Neural cell (in vitro differentiated cells): ENCODE measurements at regions not wholly inside any gene's neighbourhood (a gene's known extent, or its start where the extent isn't known, plus 50 kb on each side); places are given as distances from the start of the nearest gene placed in this dataset.

Source experiments
- H2AFZ ChIP-seq: fragments of 200-600, 300-800 bp; sonication (generic), shearing (Covaris generic); 2 replicates; pipeline ENCODE4 v1.6.0; 2014; ENCODE audit warnings: low read depth, mild to moderate bottlenecking, antibody characterized with exemption, low read length, moderate library complexity
- H3F3A ChIP-seq: fragments of 200-600 bp; shearing (Covaris generic); 2 replicates; pipeline ENCODE4 v1.6.1; 2016; ENCODE audit warnings: mild to moderate bottlenecking, moderate library complexity, mixed read lengths, antibody characterized with exemption, low read length; ENCODE audit not compliant: insufficient read depth, poor library complexity, severe bottlenecking
- H3K27ac ChIP-seq: fragments of 200-600, 300-800 bp; sonication (generic), shearing (Covaris generic); 2 replicates; pipeline ENCODE4 v1.5.1; 2014; ENCODE audit warnings: mild to moderate bottlenecking, low read length, moderate library complexity
- H3K27me3 ChIP-seq: fragments of 300-800, 200-600 bp; sonication (generic), shearing (Covaris generic); 2 replicates; pipeline ENCODE4 v1.6.0; 2014; ENCODE audit warnings: mild to moderate bottlenecking, low read depth, low read length, moderate library complexity; ENCODE audit not compliant: insufficient read depth
- H3K36me3 ChIP-seq: fragments of 300-800, 200-600 bp; sonication (generic), shearing (Covaris generic); 2 replicates; pipeline ENCODE4 v1.5.1; 2014; ENCODE audit warnings: mild to moderate bottlenecking, antibody characterized with exemption, low read length, moderate library complexity; ENCODE audit not compliant: insufficient read depth
- H3K4me2 ChIP-seq: fragments of 300-800, 200-600 bp; sonication (generic), shearing (Covaris generic); 2 replicates; pipeline ENCODE4 v1.6.0; 2014; ENCODE audit warnings: mild to moderate bottlenecking, low read length
- H3K4me3 ChIP-seq: fragments of 300-800, 200-600 bp; sonication (generic), shearing (Covaris generic); 2 replicates; pipeline ENCODE4 v1.5.1; 2014; ENCODE audit warnings: mild to moderate bottlenecking, low read length, moderate library complexity
- H3K79me2 ChIP-seq: fragments of 200-600 bp; shearing (Covaris generic); replicated peaks from 2 replicates; pipeline ENCODE4 v1.6.0; 2014; ENCODE audit warnings: mild to moderate bottlenecking, low read length, moderate library complexity; ENCODE audit not compliant: insufficient read depth
- H3K9ac ChIP-seq: fragments of 300-800, 200-600 bp; sonication (generic), shearing (Covaris generic); 2 replicates; pipeline ENCODE4 v1.6.1; 2016; ENCODE audit warnings: mild to moderate bottlenecking, low read length, mixed read lengths
- H3K9me2 ChIP-seq: fragments of 200-600 bp; shearing (Covaris generic); 2 replicates; pipeline ENCODE4 v1.6.1; 2016; ENCODE audit warnings: mild to moderate bottlenecking, low read length, mixed read lengths; ENCODE audit not compliant: insufficient read depth
- H3K9me3 ChIP-seq: fragments of 200-600, 300-800 bp; sonication (generic), shearing (Covaris generic); 2 replicates; pipeline ENCODE4 v1.6.1; 2016; ENCODE audit warnings: mild to moderate bottlenecking, mixed run types, low read length, moderate library complexity, mixed read lengths
- H4K20me1 ChIP-seq: fragments of 200-600 bp; shearing (Covaris generic); 2 replicates; pipeline ENCODE4 v1.6.1; 2016; ENCODE audit warnings: mild to moderate bottlenecking, mixed run types; ENCODE audit not compliant: insufficient read depth
- CTCF ChIP-seq: fragments of 450-650 bp; IDR thresholded peaks from 2 replicates; pipeline ENCODE4 v1.5.1; 2014; ENCODE audit warnings: antibody characterized with exemption, mild to moderate bottlenecking, moderate library complexity; ENCODE audit not compliant: poor library complexity, severe bottlenecking
- EP300 ChIP-seq: fragments of 450-650 bp; conservative IDR thresholded peaks from 2 replicates; pipeline ENCODE4 v1.6.1; 2014; ENCODE audit warnings: antibody characterized with exemption, mild to moderate bottlenecking, moderate library complexity; ENCODE audit not compliant: poor library complexity, severe bottlenecking
- EZH2 ChIP-seq: fragments of 200-600, 300-800 bp; shearing (Covaris generic), sonication (generic); IDR thresholded peaks from 2 replicates; pipeline ENCODE4 v1.6.1; 2014; ENCODE audit warnings: antibody characterized with exemption, low read length, borderline replicate concordance, mild to moderate bottlenecking; ENCODE audit not compliant: insufficient read depth, poor library complexity, severe bottlenecking
- MXI1 ChIP-seq: fragments of 450-650 bp; conservative IDR thresholded peaks from 2 replicates; pipeline ENCODE4 v1.6.1; 2014; ENCODE audit warnings: antibody characterized with exemption, mild to moderate bottlenecking; ENCODE audit not compliant: poor library complexity, severe bottlenecking
- POLR2AphosphoS5 ChIP-seq: IDR thresholded peaks from 2 replicates; pipeline ENCODE4 v1.6.1; 2012
- RAD21 ChIP-seq: fragments of 450-650 bp; conservative IDR thresholded peaks from 2 replicates; pipeline ENCODE4 v1.6.1; 2014; ENCODE audit warnings: antibody characterized with exemption, mild to moderate bottlenecking, moderate library complexity
- REST ChIP-seq: IDR thresholded peaks from 2 replicates; pipeline ENCODE4 v1.6.1; 2012; ENCODE audit warnings: borderline replicate concordance
- SMC3 ChIP-seq: fragments of 450-650 bp; conservative IDR thresholded peaks from 2 replicates; pipeline ENCODE4 v1.6.1; 2014; ENCODE audit warnings: antibody characterized with exemption, mild to moderate bottlenecking, moderate library complexity; ENCODE audit not compliant: poor library complexity
- TAF1 ChIP-seq: IDR thresholded peaks from 2 replicates; pipeline ENCODE4 v1.6.1; 2012; ENCODE audit warnings: low read depth

- TF ChIP-seq SMC3 (no peak), MXI1 (no peak), REST (no peak), EZH2 (no peak), TAF1 (no peak), RAD21 (no peak), POLR2AphosphoS5 (no peak), CTCF (no peak), EP300 (no peak)
- no peak overlapping the region for H3K4me3 ChIP-seq
- H2AFZ ChIP-seq: no peak overlapping the region
- no peaks in the 10 kb centered on the region for H3K9me2 ChIP-seq
- H3K27me3 ChIP-seq: no peaks in the 10 kb centered on the region
- H4K20me1 ChIP-seq: no peaks in the 10 kb centered on the region
- no peak overlapping the region for H3K4me2 ChIP-seq
- no peaks in the 10 kb centered on the region for H3K9me3 ChIP-seq
- H3F3A ChIP-seq: no peaks in the 10 kb centered on the region
- no peaks in the 10 kb centered on the region for H3K79me2 ChIP-seq
- H3K36me3 ChIP-seq: no peaks in the 10 kb centered on the region
- H3K27ac ChIP-seq: no peak overlapping the region
- no peak overlapping the region for H3K9ac ChIP-seq
Measured at GRCh38 chr6:169019727-169020491, 233.7 kb downstream of the THBS2 start.

GRCh38 chr6:169019111-169019510 lies 234.5 kb downstream of the THBS2 start:
- H3K4me2 ChIP-seq: no peak overlapping the region
- TF ChIP-seq SMC3 (no peak), MXI1 (no peak), CTCF (no peak), REST (no peak), EP300 (no peak), POLR2AphosphoS5 (no peak), EZH2 (no peak), TAF1 (no peak), RAD21 (no peak)

More at GRCh38 chr6:169019111-169019510, 234.5 kb downstream of the THBS2 start:
- Histone ChIP-seq H3K9me3 (no peaks in the 10 kb centered on the region), H3K4me3 (no peak overlapping the region), H3K27me3 (no peaks in the 10 kb centered on the region), H3K9ac (no peak overlapping the region), H3K27ac (no peak overlapping the region), H2AFZ (no peak overlapping the region), H3K36me3 (no peaks in the 10 kb centered on the region), H3K9me2 (no peaks in the 10 kb centered on the region), H3F3A (no peaks in the 10 kb centered on the region), H3K79me2 (no peaks in the 10 kb centered on the region), H4K20me1 (no peaks in the 10 kb centered on the region)
